Glutamatergic neuron (in vitro differentiated cells): ENCODE measurements at regions not wholly inside any gene's neighbourhood (a gene's known extent, or its start where the extent isn't known, plus 50 kb on each side); places are given as distances from the start of the nearest gene placed in this dataset.

Experiments used
- DNase-seq: peaks from one replicate; pipeline ENCODE4 v3.0.0; 2022
- H3K27ac Mint-ChIP-seq: one replicate; pipeline ENCODE4 v1.8.0; 2020; ENCODE audit warnings: mild to moderate bottlenecking, mixed read lengths, inconsistent platforms; ENCODE audit not compliant: unreplicated experiment
- H3K27me3 Mint-ChIP-seq: one replicate; pipeline ENCODE4 v1.8.0; 2020; ENCODE audit warnings: mild to moderate bottlenecking, moderate library complexity, mixed read lengths, inconsistent platforms; ENCODE audit not compliant: unreplicated experiment
- H3K36me3 Mint-ChIP-seq: one replicate; pipeline ENCODE4 v1.8.0; 2020; ENCODE audit warnings: mild to moderate bottlenecking, mixed read lengths, inconsistent platforms; ENCODE audit not compliant: unreplicated experiment
- H3K4me1 Mint-ChIP-seq: one replicate; pipeline ENCODE4 v1.8.0; 2020; ENCODE audit warnings: mild to moderate bottlenecking, low read depth, mixed read lengths, inconsistent platforms; ENCODE audit not compliant: unreplicated experiment
- H3K4me3 Mint-ChIP-seq: one replicate; pipeline ENCODE4 v1.8.0; 2020; ENCODE audit warnings: mild to moderate bottlenecking, mixed read lengths, inconsistent platforms; ENCODE audit not compliant: unreplicated experiment
- H3K9me3 Mint-ChIP-seq: one replicate; pipeline ENCODE4 v1.8.0; 2020; ENCODE audit warnings: mild to moderate bottlenecking, moderate library complexity, mixed read lengths, inconsistent platforms; ENCODE audit not compliant: unreplicated experiment
- CTCF ChIP-seq: fragments of 200-600 bp; sonication (generic); IDR thresholded peaks from one replicate; pipeline ENCODE4 v1.5.0; 2021; ENCODE audit not compliant: partially characterized antibody, unreplicated experiment

GRCh38 chr1:90322186-90322585, 327.3 kb downstream of the ZNF326 start:
- H3K4me1 Mint-ChIP-seq, result peaks cover 16% of the 10 kb centered on the region
- no peak overlapping the region for H3K27ac Mint-ChIP-seq
- TF ChIP-seq CTCF, result no peak
- H3K9me3 Mint-ChIP-seq, result no peaks in the 10 kb centered on the region
- no peak for DNase-seq
- no peaks in the 10 kb centered on the region for H3K36me3 Mint-ChIP-seq
- H3K27me3 Mint-ChIP-seq, result no peaks in the 10 kb centered on the region
- no peak overlapping the region for H3K4me3 Mint-ChIP-seq

GRCh38 chr1:90319918-90320317, 325.0 kb downstream of the ZNF326 start:
- H3K4me3 Mint-ChIP-seq, result no peak overlapping the region
- H3K27ac Mint-ChIP-seq, result no peak overlapping the region
- H3K4me1 Mint-ChIP-seq, result peaks cover 16% of the 10 kb centered on the region
- no peaks in the 10 kb centered on the region for H3K36me3 Mint-ChIP-seq
- no peaks in the 10 kb centered on the region for H3K27me3 Mint-ChIP-seq
- TF ChIP-seq CTCF, result no peak
- no peak for DNase-seq
- peaks cover 2% of the 10 kb centered on the region for H3K9me3 Mint-ChIP-seq

DNA sequence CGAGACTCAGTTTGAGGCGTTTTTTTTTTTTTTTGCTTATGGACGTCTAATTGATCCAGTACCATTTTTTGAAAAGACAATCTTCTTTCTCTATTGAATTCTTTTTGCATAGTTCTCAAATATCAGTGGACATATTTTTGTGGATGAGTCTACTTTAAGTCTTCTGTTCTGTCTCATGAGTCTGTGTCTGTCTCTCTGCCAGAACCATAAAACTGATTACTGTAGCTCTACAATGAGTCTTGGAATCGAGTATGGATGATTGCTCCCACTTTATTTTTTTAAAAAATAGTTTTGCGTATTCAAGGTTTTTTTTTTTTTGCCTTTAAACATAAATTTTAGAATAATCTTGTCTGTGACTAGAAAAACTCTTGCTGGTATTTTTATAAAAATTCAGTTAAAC, 323.5 kb downstream of the ZNF326 start:
- Mint-ChIP-seq H3K27ac (no peak overlapping the region), H3K4me1 (peaks cover 22% of the 10 kb centered on the region), H3K27me3 (no peaks in the 10 kb centered on the region), H3K36me3 (no peaks in the 10 kb centered on the region), H3K9me3 (peaks cover 2% of the 10 kb centered on the region), H3K4me3 (no peak overlapping the region)
- no peak for TF ChIP-seq CTCF
- no peak for DNase-seq

DNA sequence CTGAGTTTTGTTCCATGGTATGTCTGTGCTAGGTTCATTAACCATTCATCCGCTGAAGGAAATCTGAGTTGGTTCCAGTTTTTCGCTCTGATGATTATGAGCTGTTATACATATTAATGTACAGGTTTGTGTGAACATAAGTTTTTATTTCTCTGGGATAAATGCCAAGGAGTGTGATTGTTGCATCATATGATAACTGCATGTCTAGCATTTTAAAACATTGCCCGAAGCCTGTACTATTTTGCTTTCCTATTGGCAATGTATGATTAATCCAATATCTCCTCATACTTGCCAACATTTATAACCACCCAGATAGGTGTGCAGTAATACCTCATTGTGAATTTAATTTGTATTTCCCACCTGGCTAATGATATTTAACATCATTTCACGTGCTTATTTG, 322.7 kb downstream of the ZNF326 start:
- Mint-ChIP-seq H3K27me3 (no peaks in the 10 kb centered on the region), H3K4me3 (no peak overlapping the region), H3K36me3 (no peaks in the 10 kb centered on the region), H3K9me3 (peaks cover 2% of the 10 kb centered on the region), H3K27ac (no peak overlapping the region), H3K4me1 (peaks cover 26% of the 10 kb centered on the region)
- TF ChIP-seq CTCF, result no peak
- no peak for DNase-seq

DNA sequence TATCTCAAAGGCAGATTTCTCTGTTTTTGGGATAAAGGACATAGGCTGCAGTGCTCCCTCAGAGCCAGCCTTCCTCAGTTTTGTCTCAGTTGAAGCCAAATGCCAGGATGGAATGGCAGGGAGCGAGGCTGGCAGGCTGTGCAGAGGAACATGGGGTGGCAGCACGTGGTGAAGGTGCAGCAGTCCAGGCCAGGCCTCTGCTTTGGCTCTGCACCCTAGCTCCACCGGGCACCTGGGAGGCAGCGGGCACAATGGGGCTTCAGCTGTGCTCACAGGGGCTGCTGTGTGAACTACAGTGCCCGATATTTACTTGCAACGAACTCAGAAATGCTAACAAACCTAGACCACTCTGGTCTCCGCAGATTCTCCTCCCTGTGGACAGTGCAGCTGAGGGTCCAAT, 319.6 kb downstream of the ZNF326 start:
- Mint-ChIP-seq H3K4me3 (no peak overlapping the region), H3K27ac (no peak overlapping the region), H3K9me3 (peaks cover 2% of the 10 kb centered on the region), H3K4me1 (peaks cover 10% of the 10 kb centered on the region), H3K36me3 (no peaks in the 10 kb centered on the region), H3K27me3 (no peaks in the 10 kb centered on the region)
- DNase-seq, result no peak
- no peak for TF ChIP-seq CTCF
